ENCODE measurements at regions not wholly inside any gene's neighbourhood (a gene's known extent, or its start where the extent isn't known, plus 50 kb on each side); places are given as distances from the start of the nearest gene placed in this dataset.

DNA sequence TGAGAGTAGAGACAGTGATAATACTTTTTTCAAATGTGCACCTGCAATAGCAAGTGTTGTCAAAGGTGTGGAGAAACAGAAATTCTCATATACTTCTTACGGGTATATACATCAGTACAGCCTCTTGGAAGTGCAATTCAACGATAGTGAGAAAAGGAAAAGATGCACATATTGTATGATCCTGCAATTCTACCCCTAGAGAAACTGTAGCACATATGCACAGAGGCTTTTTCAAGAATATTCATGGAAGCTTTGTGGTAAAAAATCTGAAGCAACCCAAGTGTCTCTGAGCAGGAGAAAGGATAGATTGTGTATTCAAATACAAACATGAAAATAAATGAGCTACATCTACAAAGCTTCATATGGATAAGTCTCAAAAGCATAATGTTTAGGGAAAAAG lies 94.7 kb upstream of the PREP start:
- Histone ChIP-seq H3K9ac (replicated peaks; ENCODE audit: extremely low read depth, insufficient read depth, low read length) (no peak overlapping the region), H3K36me3 (ENCODE audit: control insufficient read depth in 2 of 2, extremely low read depth in 1 of 2, insufficient read depth in 2 of 2, low read length in 2 of 2) (no peaks in the 10 kb centered on the region), H3K27me3 (ENCODE audit: control insufficient read depth in 2 of 2, insufficient read depth in 2 of 2, low read length in 2 of 2) (peaks cover 5 to 6% of the 10 kb centered on the region in 2 experiments), H4K20me1 (replicated peaks; ENCODE audit: control insufficient read depth, extremely low read depth, insufficient read depth, low read length) (no peaks in the 10 kb centered on the region), H3K9me1 (replicated peaks; ENCODE audit: control insufficient read depth, extremely low read depth, insufficient read depth, low read length) (no peaks in the 10 kb centered on the region), H3K27ac (ENCODE audit: insufficient read depth, low read depth, low read length) (no peak overlapping the region), H3K9me3 (replicated peaks; ENCODE audit: control insufficient read depth, insufficient read depth, low read length) (no peaks in the 10 kb centered on the region), H3K79me2 (ENCODE audit: control insufficient read depth, insufficient read depth, low read length) (no peaks in the 10 kb centered on the region), H3K4me3 (replicated peaks in 1 of 3; ENCODE audit: insufficient read depth in 1 of 3, low read depth in 1 of 3, low read length in 3 of 3) (no peak overlapping the region), H3K4me2 (ENCODE audit: insufficient read depth, low read length) (no peak overlapping the region), H3K4me1 (ENCODE audit: control insufficient read depth, extremely low read depth, insufficient read depth, low read length) (no peaks in the 10 kb centered on the region), H2AFZ (ENCODE audit: low read depth, low read length) (no peak overlapping the region)
- ChIA-PET CTCF (interaction anchor here (0.9 to 1.0 kb wide), 2 partner anchors 13 to 39 kb away, joined by 3 to 5 read pairs; no protein-coding TSS in a partner anchor), POLR2A (no interaction called here)
- dilution Hi-C loops (cut with MboI; ENCODE audit: extremely low pct_ligation_motif_present, low sequenced_read_pairs) = no loop called here
- intact Hi-C loops (cut with micrococcal nuclease) = no loop called here
- TF ChIP-seq, protein P1, sequence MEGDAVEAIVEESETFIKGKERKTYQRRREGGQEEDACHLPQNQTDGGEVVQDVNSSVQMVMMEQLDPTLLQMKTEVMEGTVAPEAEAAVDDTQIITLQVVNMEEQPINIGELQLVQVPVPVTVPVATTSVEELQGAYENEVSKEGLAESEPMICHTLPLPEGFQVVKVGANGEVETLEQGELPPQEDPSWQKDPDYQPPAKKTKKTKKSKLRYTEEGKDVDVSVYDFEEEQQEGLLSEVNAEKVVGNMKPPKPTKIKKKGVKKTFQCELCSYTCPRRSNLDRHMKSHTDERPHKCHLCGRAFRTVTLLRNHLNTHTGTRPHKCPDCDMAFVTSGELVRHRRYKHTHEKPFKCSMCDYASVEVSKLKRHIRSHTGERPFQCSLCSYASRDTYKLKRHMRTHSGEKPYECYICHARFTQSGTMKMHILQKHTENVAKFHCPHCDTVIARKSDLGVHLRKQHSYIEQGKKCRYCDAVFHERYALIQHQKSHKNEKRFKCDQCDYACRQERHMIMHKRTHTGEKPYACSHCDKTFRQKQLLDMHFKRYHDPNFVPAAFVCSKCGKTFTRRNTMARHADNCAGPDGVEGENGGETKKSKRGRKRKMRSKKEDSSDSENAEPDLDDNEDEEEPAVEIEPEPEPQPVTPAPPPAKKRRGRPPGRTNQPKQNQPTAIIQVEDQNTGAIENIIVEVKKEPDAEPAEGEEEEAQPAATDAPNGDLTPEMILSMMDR (IDR thresholded peaks at IDR 0.05; ENCODE audit: extremely low read depth in 1 of 2, insufficient read depth in 1 of 2, low read depth in 1 of 2, low read length in 2 of 2) = no peak
- TF ChIP-seq GATA2 (IDR thresholded peaks at IDR 0.05; ENCODE audit: insufficient read depth, insufficient read length, low read depth, low read length) (no peak), POLR2AphosphoS5 (IDR thresholded peaks at IDR 0.05; ENCODE audit: insufficient read depth, low read depth, low read length) (no peak), MYC (IDR thresholded peaks at IDR 0.05; ENCODE audit: low read depth, low read length) (no peak), EZH2 (IDR thresholded peaks at IDR 0.05; ENCODE audit: borderline replicate concordance, low read depth, low read length, severe bottlenecking) (no peak), POLR2A (IDR thresholded peaks at IDR 0.05; ENCODE audit: low read depth, low read length) (no peak), FOS (IDR thresholded peaks at IDR 0.05; ENCODE audit: borderline replicate concordance, insufficient read depth, low read length) (no peak), JUN (IDR thresholded peaks at IDR 0.05; ENCODE audit: borderline replicate concordance, insufficient read depth, insufficient read length, low read depth) (no peak)
- TF ChIP-seq, protein P2, sequence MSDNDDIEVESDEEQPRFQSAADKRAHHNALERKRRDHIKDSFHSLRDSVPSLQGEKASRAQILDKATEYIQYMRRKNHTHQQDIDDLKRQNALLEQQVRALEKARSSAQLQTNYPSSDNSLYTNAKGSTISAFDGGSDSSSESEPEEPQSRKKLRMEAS (IDR thresholded peaks at IDR 0.05; ENCODE audit: insufficient read depth, insufficient read length) = no peak
- FAIRE-seq (no peak), DNase-seq (ENCODE audit: low read depth, low spot score) (no peak)
- BruUV-seq (replicated peaks) = no TSS peak
